Lung microvascular endothelial cell (primary cell): ENCODE measurements at regions not wholly inside any gene's neighbourhood (a gene's known extent, or its start where the extent isn't known, plus 50 kb on each side); places are given as distances from the start of the nearest gene placed in this dataset.

ENCODE experiments used
- DNase-seq, 2 donors: peaks; one replicate each; pipeline versions ENCODE4 v3.0.0 to v3.0.0-alpha.2; 2010; ENCODE audit warnings: low read depth in 2 of 2

DNA sequence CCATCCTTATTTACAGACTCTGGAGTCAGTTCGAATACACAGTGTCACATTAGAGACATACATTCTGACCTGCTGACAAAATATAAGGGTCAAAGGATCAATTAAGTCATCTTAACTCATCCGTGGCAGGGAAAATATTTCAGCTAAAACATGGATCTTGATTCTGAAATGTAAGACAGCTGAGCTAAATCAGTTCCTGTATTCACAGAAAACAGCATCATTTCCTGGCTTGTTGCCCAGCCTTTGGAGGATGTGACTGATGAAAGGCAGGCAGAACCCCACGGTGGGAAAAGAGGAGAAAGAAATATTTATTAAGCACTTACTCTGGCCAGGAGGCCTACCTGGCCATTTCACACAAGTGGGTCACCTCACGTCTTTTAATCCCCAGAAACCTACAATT is 101.9 kb downstream of the GAS2L3 start:
- peak; percentile 63 to 96 for DNase-seq

DNA sequence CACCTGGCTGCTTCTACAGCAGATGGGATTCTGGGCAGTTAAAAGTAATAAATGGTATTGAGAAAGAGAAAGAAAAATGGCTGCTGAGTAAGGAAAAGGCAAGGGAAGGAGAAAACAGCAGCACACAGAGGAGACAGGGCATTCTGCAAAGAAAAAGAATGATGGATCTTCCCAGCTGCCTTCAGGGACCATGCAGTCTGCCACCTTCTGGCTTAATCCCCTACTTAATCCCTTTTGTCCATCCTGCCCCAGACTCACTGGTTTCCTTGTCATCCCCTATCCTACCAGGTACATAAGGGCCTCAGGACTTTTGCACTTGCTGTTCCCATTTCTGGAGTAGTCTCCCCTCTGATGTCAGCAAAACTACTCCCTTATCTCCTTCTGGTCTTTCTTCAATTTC is 107.6 kb downstream of the GAS2L3 start:
- no peak for DNase-seq

DNA sequence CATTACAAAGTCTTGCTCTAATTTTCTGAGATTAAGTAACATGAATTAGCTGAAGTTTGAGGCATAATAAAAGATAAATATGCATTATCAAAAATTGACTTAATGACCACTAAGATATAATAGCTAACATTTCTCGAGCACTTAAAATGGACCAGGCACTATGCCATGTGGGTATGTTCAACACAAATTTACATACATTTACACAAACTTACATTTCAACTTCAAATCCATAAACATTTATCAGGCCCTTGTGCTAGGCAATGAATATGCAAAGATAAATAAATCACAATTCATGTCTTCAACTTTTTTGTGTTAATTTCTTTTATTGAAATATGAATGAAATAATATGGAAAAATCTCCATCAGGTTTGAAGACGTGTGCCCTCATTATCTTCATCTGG is 108.7 kb downstream of the GAS2L3 start:
- no peak for DNase-seq

DNA sequence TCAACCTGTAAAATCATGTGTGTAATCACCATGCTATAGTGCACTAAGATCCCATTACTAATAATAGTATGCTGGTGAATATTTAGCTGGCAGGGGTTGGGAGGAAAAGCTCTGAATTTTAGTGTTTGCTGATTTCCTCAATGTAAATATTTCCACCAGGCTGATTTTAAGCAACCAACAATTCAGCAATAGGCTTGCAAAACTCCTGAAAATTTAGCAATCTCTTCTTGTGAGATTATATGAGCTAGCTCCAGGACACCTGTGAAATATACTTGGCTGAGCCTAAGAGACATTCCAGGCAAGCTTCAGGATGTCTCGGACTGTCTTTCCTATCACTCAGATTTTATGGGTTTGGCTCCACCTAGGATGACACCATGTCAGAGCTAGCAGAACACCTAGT is 106.9 kb upstream of the ANO4 start:
- DNase-seq = no peak

DNA sequence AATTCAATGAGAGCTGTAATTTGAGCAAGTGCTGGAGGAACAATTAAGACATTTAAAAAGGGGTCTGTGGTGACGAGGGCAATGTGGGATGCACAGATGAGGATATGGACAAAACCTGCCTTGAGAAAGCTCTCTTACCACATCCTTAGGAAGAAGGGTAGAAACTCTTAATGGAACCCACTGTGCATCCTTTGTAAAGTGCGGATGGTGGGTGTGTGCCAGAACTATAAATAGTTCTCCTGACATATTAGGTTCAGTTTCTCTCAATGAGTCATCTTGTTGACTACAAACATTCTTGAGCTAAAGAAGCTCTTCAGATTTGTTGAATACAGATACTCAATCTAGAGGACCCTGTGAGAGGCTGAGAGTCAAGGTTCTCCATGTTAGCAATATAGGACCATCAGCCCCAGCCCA is 106.1 kb upstream of the ANO4 start:
- DNase-seq = no peak

DNA sequence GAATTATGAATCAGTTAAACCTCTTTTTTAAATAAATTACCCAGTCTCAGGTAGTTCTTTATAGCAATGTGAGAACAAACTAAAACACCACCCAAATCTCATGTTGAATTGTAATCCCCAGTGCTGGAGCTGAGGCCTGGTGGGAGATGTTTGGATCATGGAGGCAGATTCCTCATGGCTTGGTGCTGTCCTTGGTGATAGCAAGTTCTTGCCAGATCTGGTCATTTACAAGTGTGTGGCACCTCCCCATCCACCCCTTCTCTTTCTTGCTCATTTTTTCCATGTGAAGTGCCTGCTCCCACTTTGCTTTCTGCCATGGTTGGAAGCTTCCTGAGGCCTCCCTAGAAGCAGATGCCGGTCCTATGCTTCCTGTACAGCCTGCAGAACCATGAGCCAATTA is 102.1 kb upstream of the ANO4 start:
- DNase-seq = no peak

DNA sequence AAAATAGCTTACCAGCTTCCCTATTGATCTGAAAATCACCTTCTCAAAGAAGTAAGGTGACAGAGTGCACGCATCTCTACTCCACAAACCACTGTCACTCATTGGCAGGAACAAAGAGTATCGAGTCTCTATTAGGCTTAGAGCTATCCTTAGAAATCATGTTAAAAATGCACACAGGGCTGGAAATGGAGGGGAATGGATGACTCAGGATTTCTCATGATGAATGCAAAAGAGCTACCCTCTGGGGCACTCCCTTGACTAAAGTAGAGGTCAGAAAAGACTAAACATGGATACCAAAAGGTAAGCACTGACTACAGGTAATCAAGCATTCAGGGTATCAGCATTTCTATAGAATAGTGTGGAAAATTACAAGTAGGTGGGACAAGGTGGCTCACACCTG is 96.1 kb upstream of the ANO4 start:
- no peak for DNase-seq

DNA sequence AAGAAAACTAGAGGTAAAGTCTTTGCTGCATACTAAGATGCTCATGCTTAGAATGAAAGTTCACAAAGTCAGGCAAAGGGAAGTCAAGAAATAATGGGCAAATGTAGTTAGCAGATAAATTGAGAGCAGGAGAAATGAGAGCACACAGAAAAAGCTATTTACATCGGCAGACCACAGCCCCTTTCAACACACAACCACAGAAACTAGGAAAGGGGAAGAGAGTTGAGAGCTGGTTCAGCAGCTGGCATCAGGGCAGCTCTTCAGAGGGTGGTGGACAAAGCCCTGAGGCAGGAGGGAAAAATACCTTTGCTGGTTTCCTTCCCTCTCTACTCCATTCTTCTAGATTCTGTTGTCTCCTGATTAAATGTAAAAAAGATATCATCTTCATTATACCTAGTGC is 95.4 kb upstream of the ANO4 start:
- no peak for DNase-seq

DNA sequence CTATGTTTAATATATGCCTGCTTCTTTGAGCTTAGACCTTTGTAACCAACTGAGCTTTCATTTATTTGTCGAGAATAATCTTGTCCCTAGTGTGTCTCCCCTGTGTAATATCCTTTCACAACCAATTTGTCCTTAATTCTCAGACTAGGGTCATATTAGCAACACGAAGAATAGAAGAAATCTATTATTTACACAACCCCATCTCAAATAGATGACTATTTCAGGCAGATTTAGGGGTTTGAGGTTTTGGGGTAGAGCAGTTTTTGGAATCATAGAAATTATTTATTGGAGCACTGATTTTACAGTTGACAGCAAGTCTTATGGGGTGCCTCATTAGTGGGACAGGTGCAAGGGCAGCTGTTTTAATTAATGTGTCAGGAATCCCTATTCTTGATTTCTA is 91.2 kb upstream of the ANO4 start:
- DNase-seq = no peak

DNA sequence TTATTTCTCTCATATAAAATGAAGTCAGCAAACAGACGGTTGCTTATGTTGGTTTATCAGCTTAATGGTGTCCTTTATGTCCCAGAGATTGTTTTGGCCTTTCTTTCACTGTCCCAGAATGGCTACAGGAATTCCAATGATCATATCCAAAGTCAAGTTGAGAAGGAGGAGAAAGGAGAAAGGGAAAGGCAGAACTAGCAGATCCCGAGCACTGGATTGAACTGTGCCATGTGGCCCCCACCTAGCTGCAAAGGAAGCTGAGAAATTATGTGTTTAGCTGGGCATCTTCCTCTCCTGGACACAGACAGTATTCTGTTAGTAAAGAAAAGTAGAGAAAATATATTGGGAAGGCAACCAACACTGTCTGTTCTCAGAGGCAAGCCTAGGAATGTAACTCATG is 90.7 kb upstream of the ANO4 start:
- no peak for DNase-seq

DNA sequence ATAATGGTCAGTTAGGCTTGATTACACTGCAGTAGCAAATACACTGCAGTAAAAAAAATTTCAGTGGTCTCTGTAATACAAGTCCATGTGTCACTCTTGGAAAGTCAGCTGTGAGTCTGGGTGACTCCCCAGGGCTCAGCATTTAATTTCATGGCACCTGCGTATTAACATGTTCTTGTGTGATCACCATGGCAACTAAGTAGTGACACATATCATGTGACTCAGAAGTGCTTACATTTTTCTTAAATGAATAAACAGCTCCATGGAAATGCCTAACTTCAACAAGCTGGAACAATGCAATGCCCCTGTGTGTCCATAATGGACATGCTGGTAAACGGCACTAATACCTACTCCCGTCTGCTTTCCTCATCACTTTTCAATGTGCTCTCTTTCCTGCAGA is 88.5 kb upstream of the ANO4 start:
- DNase-seq = peak in 1 of 2 donors; percentile 74

DNA sequence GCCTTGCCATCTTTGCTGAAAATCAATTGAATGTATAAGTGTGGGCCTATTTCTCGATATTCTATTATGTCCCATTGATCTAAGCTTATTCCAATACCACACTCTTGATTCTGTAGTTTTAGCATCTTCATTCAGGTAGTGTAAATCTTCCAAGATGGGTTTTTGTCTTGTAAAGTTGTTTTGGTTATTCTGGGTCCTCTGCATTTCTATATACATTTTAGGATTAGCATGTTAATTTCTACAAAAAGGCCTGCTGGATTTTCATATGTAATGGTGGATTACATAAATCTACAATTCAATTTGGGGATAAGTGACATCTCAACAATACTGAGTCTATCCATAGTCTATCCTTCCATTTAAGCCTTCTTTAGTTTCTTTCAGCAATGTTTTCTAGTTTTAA is 86.0 kb upstream of the ANO4 start:
- DNase-seq = no peak

DNA sequence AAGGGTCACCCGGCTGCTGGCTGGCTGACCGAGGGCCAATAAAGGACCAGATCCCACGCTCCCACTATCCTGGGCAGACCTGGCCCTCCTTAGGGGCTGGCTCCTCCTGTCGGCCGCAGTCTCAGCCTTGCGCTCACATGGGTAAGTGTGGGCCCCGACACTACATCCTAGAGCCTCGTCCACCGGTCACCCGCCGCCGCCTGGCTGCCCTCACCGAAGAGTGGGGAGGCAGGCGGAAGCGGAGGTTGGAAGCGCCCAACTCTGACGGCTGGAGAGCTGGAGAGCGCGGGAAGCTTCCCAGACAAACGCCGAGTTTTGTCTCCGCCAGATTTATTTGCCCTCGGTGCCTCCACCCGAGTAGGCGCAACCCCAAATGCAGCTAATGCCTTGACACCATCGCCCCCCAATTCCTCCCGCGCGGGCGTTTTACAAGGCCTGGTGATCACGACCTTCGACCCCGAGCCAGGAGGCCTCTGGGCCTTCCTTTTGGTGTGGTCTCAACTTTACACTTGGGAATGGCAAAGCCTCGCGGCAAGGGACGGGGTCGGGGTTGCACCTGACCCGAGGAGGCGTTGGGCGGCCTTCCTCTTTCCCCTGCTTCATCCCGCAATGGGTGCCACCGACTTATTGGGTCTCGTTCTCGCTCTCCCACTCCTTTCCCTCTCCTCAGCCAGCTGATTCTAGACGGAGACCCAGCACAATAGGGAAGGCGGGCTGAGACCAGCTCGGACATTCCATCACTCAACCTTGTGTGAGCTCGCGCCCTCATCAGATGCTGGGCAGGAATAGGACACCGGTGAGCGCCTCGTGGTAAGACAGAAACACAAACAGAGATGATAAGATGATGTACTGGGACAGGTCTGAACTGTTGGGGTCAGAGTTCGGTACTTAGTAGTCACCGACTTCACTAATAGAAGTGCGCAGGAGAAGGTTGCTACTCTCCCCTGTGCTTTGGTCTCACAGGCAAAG is 78.3 kb upstream of the ANO4 start:
- DNase-seq = peak in 1 of 2 donors; percentile 5

DNA sequence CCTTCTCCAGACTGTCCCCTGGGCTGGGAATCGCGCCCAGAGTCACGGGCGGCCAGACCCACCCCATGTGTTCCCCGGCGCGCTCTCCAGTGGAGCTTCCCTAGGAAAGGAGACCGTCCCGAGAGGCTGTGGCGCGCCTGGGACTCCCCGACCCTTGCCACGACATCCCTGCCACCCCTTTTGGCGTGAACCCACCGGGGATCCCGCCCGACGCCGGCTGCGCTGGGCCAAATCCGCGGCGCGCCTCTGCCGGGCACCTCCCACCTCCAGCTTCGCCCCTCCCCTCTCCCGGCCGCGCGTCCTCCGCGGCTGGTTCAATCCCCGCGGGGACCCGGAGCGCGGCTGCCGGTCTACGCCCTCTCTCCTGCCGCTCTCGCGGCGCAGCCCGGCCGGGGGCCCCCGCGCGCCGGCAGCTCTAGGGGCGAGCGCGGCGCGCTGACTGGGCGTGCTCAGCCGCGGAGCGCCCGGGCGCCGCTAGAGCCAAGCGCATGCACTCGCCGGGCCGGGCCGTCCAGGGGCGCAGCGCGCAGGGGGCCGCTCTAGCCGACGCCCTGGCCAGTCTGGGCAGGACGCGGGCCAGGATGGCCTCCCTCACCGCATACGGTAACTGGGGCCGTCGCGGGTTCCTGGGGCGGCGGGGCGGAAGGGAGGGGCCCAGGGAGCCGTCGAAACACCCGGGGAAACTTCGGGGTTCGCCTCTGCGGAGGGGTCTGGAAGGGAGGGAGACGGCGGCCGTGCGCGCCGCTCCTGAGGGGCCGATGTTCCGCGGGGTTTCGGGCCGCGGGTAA is 77.4 kb upstream of the ANO4 start:
- peak in 1 of 2 donors; percentile 46 for DNase-seq

DNA sequence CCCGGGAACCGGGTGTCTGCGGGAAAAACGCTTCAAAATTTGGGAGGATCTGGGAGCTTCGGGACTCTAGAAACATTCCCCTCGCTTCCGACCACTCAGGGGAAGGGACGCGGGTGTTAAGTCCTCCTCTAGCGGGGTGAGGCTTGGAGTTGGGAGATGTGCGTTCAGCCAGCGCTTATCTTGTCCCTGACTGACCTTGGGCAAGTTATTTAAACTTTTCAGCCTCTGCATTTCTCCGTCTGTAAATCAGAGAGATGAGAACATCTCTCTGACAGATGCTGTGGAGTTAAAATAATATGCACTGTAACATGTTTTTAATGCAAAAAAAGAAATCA is 76.9 kb upstream of the ANO4 start:
- peak in 1 of 2 donors; percentile 18 for DNase-seq

DNA sequence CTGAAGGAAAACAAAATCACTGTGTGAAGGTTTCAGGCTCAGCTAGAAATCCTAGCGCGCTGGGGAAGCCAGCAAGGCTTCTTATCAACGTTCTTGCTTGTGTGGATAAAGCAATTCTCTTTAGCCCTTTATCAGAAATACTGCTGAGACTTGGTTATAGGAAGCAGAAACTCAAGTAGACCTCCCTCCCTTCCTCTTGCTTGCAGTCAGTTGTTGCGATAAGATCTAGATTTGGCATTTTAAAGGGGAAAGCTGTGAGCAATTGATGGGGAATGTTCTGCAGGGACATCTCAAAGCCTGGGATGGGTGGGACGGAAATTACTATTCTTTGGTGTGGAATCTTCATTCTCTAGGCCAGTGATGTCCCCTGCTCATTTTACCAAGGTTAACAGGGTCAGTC is 76.4 kb upstream of the ANO4 start:
- no peak for DNase-seq

DNA sequence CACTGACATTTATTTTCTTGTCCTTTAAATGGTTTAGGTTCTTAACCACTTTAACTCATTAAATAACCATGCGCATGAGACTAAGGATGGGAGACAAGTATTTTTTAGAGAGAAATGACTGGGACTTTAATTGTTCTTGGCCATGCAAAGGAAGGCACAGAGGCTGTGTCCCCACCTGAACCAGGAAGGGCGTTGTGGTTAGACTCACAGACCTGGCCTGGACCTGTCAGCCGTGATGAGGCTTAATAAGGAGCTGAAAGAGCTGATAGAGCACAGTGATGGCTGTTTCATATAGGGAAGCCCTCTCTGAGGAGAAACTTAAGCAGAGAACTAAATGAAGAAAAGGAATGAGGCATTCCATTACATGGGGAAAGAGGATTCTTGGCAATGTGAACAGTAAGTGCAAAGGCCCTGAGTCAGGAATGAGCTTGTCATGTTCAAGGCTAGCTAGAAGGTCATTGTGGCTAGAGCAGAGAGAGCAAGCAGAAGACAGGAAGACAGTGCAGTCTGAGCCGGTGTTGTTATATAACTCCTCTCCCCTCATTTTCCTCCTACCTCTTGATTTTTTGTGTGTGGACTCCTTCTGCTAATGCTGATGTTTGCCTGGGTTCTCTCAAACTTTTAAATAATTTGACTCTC is 74.4 kb upstream of the ANO4 start:
- no peak for DNase-seq

DNA sequence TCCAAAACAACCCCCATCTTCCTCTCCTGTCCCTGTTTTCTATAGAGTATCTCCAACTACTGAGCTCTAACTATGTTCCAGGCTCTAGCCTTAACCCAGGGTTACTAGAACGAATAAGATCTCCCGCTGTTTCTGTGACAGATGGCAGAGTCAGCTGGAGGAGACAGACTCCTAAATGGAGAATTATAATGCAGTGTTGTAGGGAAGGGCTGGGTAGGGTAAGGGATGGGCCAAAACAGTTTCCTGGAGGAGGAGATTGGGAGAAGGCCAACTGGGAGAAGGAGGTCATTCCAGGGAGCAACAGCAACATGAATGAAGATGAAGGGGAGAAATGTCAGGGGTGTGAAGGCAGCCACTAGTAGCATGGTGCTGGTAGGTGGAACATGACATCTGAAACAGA is 73.4 kb upstream of the ANO4 start:
- no peak for DNase-seq

DNA sequence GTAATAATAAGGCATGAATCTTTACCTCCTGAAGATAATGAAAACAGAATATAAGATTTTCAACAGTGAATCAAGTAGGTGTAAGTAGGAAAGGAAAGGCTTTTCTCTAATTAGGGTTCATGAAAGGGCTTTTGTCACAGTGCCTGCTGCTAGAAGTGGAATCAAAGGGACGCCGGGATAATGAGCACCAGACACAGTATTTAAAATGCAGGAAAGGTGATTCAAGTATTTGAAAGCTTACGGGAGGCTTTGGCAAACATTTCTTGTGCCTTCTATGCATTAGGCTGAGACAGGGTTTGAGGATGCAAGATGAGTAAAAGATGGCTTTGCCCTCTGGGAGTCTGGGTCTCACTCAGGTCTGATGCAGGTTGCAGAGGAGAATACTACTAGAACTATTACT is 70.5 kb upstream of the ANO4 start:
- no peak for DNase-seq

DNA sequence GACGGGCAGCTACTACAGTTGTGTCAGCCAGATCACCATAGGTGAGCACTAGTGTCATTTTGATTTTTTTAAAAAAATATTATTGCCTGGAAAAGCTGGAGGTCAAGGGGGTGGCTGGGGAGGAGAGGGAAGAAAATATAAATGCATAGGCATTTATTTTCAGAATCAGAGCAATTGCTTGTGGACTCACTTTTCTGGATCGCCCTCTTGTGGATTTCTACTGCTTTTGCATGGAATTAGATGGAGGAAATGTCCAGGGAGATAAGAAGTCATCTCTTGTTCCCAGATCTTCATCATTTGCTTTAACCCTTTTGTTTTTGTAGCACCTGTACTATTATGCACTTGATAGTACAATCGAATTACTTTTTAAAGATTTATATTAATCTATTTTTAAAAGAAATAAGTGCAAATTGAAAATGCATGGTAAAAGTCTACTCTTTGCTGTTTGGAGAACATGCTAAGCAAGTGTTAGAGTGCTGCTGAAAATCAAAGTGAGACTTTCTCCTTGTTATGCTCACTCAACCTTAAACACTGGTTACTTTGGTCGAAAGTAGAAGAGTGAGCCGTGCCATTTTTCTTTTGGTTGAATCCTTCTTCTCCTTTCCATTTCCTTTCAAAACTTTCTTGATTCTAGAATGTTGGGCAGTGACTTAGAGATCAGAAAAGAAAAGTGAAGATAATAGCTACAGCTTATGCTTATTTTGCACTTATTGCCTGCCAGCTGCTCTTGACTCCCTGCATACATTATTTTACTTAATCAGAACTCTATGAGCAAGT is 60.6 kb upstream of the ANO4 start:
- DNase-seq = peak; percentile 65 to 71

DNA sequence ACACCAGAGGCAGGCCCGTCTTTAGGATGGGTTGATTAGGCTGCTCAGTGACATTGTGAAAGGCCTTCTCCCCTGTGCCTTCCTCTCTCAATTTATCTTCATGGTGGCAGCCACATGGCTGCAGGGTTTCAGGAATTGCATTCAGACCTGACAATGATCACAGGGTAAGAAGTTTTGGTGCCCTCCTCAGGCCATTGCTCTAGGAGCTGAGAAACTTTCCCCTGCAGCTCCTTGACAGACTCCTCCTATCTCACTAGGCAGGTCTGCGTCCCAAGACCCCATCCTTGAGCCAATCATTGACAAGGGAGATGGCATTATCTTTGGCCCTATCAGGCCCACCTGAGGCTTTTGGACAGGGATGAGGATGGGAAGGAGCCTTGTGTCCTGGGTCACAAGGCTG is 57.4 kb upstream of the ANO4 start:
- no peak for DNase-seq

DNA sequence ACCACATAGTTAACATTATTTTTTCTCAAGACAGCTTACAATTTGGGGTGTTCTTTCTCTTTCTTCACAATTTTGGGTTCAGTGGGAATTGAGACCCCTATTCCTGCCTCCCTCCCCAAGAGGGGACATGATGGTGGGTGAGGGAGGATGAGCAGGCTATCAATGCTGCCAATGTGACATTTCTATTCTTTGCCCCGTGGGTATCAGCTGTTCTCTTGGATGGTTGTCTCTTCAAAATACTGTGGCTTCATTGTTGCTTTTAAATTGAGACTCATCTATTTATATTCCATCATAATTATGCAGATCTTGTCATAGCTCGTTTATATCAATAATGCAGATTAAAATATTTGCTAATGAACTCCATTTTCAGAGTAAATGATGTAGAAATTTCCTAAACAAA is 56.5 kb upstream of the ANO4 start:
- no peak for DNase-seq
